DND-41 (cell line): ENCODE measurements at regions not wholly inside any gene's neighbourhood (a gene's known extent, or its start where the extent isn't known, plus 50 kb on each side); places are given as distances from the start of the nearest gene placed in this dataset.

Experiments used
- EZH2 ChIP-seq: IDR thresholded peaks from 3 replicates; pipeline ENCODE4 v1.6.1; 2012; ENCODE audit warnings: borderline replicate concordance, low read depth, mild to moderate bottlenecking, moderate library complexity, low read length, inconsistent platforms; ENCODE audit not compliant: severe bottlenecking
- TF ChIP-seq, protein P1 (sequence below): IDR thresholded peaks from 2 replicates; pipeline ENCODE4 v1.5.1; 2012; ENCODE audit warnings: borderline replicate concordance, low read length, moderate library complexity, mild to moderate bottlenecking; ENCODE audit not compliant: poor library complexity, severe bottlenecking; ENCODE audit errors: extremely low read depth

DNA sequence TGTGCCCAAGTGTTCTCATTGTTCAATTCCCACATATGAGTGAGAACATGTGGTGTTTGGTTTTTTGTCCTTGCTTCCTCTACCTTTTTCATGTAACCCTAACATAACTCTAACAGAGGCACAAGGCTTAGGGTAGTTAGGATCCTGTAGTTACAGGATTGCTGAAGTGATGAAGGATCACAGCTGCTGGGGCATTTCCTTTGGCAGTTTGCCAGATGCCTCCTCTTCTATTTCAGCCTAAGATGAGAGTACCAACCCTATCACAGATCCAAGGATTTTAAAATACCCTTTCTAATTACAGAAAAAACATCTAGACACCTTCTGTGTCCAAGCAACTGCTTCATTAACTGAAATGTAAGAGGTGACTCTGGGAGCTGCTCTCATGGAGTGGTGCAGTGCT, 141.7 kb upstream of the COL1A2 start:
- TF ChIP-seq, protein P1, sequence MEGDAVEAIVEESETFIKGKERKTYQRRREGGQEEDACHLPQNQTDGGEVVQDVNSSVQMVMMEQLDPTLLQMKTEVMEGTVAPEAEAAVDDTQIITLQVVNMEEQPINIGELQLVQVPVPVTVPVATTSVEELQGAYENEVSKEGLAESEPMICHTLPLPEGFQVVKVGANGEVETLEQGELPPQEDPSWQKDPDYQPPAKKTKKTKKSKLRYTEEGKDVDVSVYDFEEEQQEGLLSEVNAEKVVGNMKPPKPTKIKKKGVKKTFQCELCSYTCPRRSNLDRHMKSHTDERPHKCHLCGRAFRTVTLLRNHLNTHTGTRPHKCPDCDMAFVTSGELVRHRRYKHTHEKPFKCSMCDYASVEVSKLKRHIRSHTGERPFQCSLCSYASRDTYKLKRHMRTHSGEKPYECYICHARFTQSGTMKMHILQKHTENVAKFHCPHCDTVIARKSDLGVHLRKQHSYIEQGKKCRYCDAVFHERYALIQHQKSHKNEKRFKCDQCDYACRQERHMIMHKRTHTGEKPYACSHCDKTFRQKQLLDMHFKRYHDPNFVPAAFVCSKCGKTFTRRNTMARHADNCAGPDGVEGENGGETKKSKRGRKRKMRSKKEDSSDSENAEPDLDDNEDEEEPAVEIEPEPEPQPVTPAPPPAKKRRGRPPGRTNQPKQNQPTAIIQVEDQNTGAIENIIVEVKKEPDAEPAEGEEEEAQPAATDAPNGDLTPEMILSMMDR: no peak
- no peak for TF ChIP-seq EZH2
